WTC11 (cell line): ENCODE measurements at regions not wholly inside any gene's neighbourhood (a gene's known extent, or its start where the extent isn't known, plus 50 kb on each side); places are given as distances from the start of the nearest gene placed in this dataset.

Source experiments
- CTCF ChIP-seq: fragments of 200-600 bp; IDR thresholded peaks from 2 replicates; pipeline ENCODE4 v1.8.0; 2022; ENCODE audit warnings: antibody characterized with exemption
- ZBTB21 ChIP-seq: sonication (generic); formaldehyde crosslinking; IDR thresholded peaks from 2 replicates; pipeline ENCODE4 v1.8.1; 2023; ENCODE audit warnings: mild to moderate bottlenecking, missing genetic modification reagents, borderline replicate concordance
- ZNF232 ChIP-seq: sonication (generic); formaldehyde crosslinking; IDR thresholded peaks from 2 replicates; pipeline ENCODE4 v1.8.0; 2022; ENCODE audit warnings: mild to moderate bottlenecking, missing genetic modification reagents

GRCh38 chr9:73494894-73495293 is 343.2 kb downstream of the ANXA1 start:
- no peak for TF ChIP-seq ZBTB21 (CRISPR knock-in tag)
- TF ChIP-seq CTCF = no peak
- no peak for TF ChIP-seq ZNF232
